ENCODE measurements at regions not wholly inside any gene's neighbourhood (a gene's known extent, or its start where the extent isn't known, plus 50 kb on each side); places are given as distances from the start of the nearest gene placed in this dataset.
"Not testable (repeated sequence)": the region's sequence is repeated elsewhere in the genome, so short reads cannot be mapped to it uniquely, and the experiment has no call there.

- DNase-seq = no peak
Measured at GRCh38 chr5:125452991-125453390, 706.6 kb upstream of the ZNF608 start.

DNA sequence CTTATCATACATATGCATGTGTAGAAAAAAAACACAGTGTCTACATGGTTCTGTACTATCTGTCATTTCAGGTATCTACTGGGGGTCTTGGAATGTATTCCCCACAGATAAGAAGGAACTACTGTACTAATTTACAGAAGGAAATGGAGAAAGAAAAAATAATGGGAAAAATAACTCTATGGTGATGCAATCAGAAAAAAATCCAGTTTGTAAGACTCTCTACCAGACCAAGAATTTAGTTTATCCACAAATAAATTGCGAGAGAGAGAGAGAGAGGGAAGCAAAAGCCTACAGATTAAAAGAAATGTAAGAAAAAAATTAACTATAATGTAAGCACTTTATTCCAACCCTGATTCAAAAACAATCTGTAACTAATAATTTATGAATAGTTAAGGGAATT, 708.6 kb upstream of the ZNF608 start:
- no peak for DNase-seq

GRCh38 chr5:125456005-125456404, 709.6 kb upstream of the ZNF608 start:
- not testable (repeated sequence) for DNase-seq

- DNase-seq = no peak
Measured at GRCh38 chr5:125457617-125458016, 711.2 kb upstream of the ZNF608 start.

DNA sequence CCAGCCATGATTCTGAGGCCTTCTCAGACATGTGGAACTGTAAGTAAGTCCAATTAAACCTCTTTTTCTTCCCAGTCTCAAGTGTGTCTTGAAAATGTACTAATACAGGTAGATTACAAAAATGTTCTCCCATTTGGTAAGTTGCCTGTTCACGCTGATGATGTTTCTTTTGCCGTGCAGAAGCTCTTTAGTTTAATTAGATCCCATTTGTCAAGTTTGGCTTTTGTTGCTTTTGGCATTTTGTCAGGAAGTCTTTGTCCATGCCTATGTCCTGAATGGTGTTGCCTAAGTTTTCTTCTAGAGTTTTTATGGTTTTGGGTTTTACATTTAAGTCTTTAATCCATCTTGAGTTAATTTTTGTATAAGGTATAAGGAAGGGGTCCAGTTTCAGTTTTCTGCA, 712.5 kb upstream of the ZNF608 start:
- not testable (repeated sequence) for DNase-seq

DNA sequence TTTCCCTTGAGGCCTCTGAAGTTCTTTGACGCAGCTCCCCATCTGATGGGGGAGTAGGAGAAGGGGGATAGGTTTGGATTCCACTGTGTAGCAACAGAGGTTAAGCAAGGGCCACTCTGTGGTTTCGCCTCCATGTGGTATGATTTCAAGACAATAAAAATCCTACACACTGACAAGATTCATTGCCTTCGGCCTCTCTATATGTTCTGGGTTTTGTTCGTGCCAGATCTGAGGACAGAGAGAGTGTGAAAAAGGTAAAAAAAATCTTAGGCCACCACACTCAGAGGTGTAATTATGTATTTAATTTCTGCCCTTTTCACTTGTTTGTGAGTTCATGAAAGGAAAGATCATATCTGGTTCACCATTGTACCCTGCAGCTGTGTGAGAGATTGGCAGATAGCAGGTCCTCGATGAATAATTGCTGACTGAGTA, 715.2 kb upstream of the ZNF608 start:
- DNase-seq = no peak

DNA sequence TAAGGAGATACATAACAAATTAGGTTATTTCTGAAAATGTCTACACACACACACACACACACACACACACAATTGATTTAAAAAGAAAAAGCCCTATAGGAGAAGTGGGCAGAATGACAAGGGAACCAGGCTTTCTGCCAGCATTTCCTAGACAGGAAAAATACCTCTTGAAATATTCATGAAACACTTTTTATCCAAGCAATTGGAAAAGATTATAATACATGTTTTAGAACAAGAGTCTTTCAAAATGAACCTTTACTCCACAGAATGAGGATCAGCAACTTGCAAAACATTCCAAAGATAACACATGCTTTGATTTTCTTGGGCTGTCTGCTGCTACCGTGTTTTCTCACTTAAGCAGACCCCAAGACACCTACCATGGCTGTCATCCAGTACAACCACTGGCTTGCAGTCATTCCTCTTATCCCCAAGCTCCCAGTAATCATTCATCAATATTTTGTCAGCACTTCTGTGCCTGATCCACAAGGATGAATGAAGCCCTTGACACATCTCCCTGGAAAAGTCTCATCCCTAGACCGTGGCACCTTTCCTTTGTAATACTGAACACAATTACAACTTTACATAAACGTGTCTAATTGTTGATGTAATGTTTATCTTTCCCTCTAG, 717.1 kb upstream of the ZNF608 start:
- no peak for DNase-seq

- DNase-seq = no peak
Measured at GRCh38 chr5:125464847-125465432, 718.5 kb upstream of the ZNF608 start.

- no peak for DNase-seq
Measured at GRCh38 chr5:125465703-125466102, 719.3 kb upstream of the ZNF608 start.

DNA sequence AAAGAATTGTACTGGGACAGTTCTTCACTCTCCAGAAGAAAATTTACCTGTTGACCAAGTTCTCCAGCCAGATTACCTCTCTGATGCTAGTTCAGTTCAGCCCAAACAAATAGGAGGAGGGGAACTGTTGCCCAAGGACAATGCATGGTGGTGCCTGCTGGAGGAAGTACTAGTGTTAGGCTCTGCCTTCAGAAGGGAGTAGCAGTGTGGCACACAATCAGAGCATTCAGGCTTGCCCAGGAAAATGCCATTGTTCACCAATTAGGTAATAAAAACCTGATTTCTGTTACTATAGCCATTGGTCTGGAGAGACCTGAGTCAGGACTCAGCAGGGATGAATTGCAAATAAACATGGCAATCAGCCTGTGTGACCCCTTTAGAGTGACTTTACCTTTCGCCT, 720.8 kb upstream of the ZNF608 start:
- DNase-seq = no peak

DNA sequence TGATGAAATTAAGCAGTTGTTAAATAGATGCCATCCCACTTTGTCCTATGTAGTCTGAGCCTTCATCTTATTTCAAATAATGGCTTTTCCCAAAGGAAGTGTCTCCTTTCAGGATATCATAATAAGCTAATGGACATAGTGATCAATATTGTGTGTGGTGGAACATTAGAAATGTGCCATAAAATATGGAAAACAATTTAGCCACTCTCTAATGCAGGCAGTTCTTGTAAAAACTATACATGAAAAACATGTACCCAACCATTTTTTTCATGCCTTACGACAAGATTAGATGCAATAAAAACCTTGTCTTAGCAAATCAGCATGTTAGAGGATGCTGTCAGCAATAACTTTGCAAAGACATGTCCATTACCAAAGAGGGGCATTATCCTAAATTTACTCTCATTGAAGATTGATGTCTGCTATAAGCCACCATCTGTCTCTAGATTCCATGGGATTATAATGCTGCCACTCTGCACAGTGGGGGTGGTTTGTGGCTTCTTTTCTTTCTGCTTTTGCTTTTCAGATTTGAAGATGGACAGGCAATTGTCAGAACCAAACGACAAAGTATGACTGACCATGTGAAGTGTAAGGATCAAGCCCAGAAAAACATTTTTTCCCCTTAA, 724.0 kb upstream of the ZNF608 start:
- no peak for DNase-seq

GRCh38 chr5:125476901-125477585, 730.6 kb upstream of the ZNF608 start:
- DNase-seq = no peak

- DNase-seq = no peak
Measured at GRCh38 chr5:125477586-125477975, 731.1 kb upstream of the ZNF608 start.

DNA sequence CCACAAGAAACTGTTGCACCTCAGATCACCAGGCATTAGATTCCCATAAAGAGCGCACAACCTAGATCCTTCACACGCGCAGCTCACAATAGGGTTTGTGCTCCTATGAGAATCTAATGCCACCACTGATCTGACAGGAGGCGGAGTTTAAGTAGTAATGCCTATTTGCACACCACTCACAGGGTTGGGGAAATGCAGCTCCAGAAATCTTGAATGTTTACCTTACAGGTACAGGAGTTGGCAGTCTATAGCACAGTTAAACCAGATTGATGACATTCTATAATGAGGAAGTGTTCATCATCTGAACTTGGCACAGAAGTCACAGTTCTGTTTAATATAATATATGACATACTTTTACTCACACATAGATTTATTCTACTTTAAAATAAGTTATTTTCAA, 732.2 kb upstream of the ZNF608 start:
- no peak for DNase-seq

- no peak for DNase-seq
Measured at GRCh38 chr5:125480911-125481310, 734.5 kb upstream of the ZNF608 start.

DNA sequence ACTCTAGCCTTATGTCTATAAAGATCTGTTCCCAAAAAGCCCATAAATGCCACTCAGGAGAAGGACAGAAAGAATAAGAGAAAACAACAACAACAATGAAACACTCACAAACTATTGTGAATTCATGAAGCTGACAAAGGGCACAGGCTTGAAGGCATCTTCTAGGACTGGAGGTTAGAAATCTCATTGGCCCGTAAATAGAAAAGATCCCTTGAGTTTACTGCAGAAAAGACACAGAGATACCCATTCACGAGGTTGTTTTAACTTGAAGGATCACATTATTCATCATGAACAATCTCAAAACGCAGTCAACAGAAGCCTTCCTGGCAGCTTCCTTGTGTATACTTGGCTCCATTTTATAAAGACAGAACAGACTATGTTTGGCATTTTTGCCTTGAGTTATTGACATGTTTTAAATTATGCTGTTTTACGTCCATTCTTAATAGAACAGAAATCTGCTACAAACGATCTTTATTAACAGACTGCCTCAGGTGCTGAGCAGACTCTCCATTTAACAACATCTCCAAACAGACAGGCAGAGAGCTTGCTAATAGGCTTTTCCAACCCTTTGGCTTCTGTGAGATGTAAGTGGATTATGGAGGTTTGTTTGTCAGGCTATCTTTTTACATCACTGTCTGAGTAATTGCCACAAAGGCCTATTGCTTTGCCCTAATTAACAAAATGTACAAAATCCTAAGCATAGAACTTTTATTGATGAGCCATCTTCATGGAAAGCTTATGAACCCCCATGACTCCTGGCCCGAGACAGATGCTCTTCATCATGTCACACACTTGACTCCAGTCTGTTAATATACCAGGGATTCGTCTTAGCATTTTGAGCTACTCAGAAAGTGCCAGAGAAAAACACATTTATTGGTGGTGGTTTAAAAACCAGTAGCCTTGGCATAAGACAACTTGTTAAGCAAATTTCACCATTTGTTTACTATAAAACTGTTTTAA, 735.3 kb upstream of the ZNF608 start:
- DNase-seq = no peak

DNA sequence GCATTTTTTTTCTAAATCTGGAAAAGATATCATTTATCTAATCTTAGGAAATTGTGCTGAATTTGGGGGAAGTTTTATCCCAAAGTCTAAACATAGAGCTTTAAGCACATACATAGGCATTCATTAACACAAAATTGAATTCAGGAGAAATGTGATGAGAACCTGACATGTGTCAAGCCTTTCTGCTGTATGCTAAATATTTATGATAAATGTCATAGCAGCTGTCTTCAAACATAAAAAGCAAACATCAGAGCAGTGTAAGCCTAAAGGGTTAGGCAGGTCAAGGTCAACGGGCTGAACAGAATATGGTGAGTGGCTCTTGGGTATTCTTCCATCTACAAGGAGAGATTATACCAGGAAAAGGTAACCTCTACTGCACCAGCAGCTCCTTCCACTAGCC, 737.2 kb upstream of the ZNF608 start:
- DNase-seq = no peak

- no peak for DNase-seq
Measured at GRCh38 chr5:125484272-125484741, 737.9 kb upstream of the ZNF608 start.

DNA sequence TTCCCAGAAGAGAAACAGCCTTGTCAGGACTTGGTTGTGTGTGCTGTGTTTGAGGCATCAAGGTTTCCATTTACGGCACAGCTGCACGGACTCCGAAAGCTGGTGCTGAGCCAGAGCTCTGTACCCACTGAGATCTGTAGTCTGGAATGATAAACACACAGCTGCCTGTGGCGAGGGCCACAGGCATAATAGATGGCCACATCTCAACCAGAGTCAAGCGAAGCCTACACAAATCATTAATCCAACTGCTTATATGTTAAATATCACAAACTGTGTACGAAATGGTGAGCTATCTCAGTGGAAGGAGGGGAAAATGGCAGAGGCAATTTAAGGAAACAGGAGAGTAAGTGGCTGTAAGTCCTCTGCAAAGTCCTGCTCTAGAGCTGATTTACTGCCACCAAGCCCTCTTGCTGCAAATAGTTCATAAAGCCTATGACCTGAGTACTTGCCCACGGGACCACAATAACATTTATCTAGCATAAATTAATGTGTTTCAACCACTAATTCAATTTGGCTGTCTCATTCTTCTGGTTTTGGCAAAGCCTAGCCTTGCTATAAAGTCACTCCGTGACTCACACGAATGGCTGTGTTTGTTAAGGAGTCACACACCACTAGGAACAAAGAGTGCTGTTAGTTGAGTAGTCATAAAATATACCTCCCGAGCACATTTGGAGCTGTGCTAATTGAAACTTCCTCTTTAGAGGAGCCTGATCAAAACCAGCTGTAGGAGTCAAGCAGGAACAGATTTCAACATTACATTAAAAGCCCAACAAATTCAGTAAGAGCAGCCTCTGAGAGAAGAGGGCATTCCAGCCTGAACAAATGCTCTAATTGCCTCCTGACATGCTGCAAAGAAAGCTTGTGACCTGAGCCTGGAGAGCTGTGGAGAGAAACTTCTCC, 738.6 kb upstream of the ZNF608 start:
- DNase-seq = peak in 1 of 2 experiments; percentile 10

GRCh38 chr5:125485771-125486170, 739.3 kb upstream of the ZNF608 start:
- no peak for DNase-seq

GRCh38 chr5:125486634-125487033, 740.2 kb upstream of the ZNF608 start:
- no peak for DNase-seq

DNA sequence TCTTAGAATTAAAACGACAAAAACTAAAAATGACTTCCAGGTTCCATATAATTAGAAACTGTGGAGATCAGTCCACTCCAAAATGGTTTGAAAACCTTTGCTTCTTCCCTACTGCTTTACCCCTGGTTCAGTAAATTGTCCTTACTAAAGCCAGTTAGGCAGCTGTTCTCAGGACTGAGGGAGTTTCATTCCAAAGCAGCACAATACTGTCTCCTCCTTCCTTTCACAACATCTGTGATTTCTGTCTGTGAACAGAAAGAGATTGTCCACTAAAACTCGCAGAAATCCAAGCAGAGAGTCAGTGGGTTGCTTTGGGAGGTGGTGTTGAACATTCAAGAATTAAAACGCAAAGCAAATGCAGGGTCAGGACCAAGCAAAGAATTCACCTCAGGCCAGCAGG, 740.8 kb upstream of the ZNF608 start:
- DNase-seq = no peak

Measured in NCI-H1930 (cell line).